K562 (cell line): ENCODE measurements at regions not wholly inside any gene's neighbourhood (a gene's known extent, or its start where the extent isn't known, plus 50 kb on each side); places are given as distances from the start of the nearest gene placed in this dataset.
A peak's percentile ranks its signal among the peaks of the same experiment; 100 is the strongest.

Source experiments
- DDX20 ChIP-seq: fragments of 450-650 bp; IDR thresholded peaks from 2 replicates; pipeline ENCODE4 v1.6.1; 2016; ENCODE audit warnings: missing genetic modification characterization, low read depth, mild to moderate bottlenecking, missing compliant biosample characterization, moderate library complexity
- FOXK1 ChIP-seq: sonication (generic); formaldehyde crosslinking; IDR thresholded peaks from 2 replicates; pipeline ENCODE4 v1.8.0; 2022; ENCODE audit warnings: missing genetic modification reagents, mild to moderate bottlenecking, borderline replicate concordance
- HCFC1 ChIP-seq: IDR thresholded peaks from 2 replicates; pipeline ENCODE4 v1.6.1; 2012; ENCODE audit warnings: low read depth, low read length, improper control_type of control experiment
- MEF2A ChIP-seq: IDR thresholded peaks from 2 replicates; pipeline ENCODE4 v1.6.1; 2011; ENCODE audit warnings: low read depth, mild to moderate bottlenecking, low read length, moderate library complexity; ENCODE audit not compliant: control insufficient read depth
- PHF8 ChIP-seq: fragments of 200-600 bp; sonication (generic); IDR thresholded peaks from 2 replicates; pipeline ENCODE4 v1.6.1; 2012; ENCODE audit warnings: mixed run types, mild to moderate bottlenecking, inconsistent platforms, low read length, moderate library complexity, borderline replicate concordance
- RAD21 ChIP-seq, 2 experiments: fragments of 250-450 bp in 1 of 2; fragments of 450-650 bp in 1 of 2; sonication (Bioruptor Pico) in 1 of 2; formaldehyde crosslinking in 1 of 2; IDR thresholded peaks in 1 of 2; conservative IDR thresholded peaks in 1 of 2; 2 replicates each; pipeline versions ENCODE4 v1.4.0 to v1.8.0; 2020 to 2022; ENCODE audit warnings: mild to moderate bottlenecking in 2 of 2, moderate library complexity in 1 of 2
- SMC3 ChIP-seq: conservative IDR thresholded peaks from 2 replicates; pipeline ENCODE4 v1.6.1; 2011; ENCODE audit warnings: low read depth, low read length, improper control_type of control experiment; ENCODE audit not compliant: insufficient read depth
- ZNF696 ChIP-seq: fragments of 250-450 bp; sonication (Bioruptor Pico); conservative IDR thresholded peaks from 2 replicates; pipeline ENCODE4 v1.4.0; 2020; ENCODE audit warnings: mild to moderate bottlenecking, moderate library complexity
- TF ChIP-seq, protein P1 (sequence below): fragments of 450-650 bp; conservative IDR thresholded peaks from 2 replicates; pipeline ENCODE4 v1.6.1; 2016; ENCODE audit warnings: missing genetic modification characterization, low read depth, mild to moderate bottlenecking, control low read depth, missing compliant biosample characterization
- TF ChIP-seq, protein P2 (sequence below): fragments of 450-650 bp; formaldehyde crosslinking; IDR thresholded peaks from 2 replicates; pipeline ENCODE4 v1.4.0; 2020; ENCODE audit warnings: mild to moderate bottlenecking, moderate library complexity
- TF ChIP-seq, protein P3 (sequence below): fragments of 450-650 bp; IDR thresholded peaks from 2 replicates; pipeline ENCODE4 v1.6.1; 2017; ENCODE audit warnings: antibody characterized with exemption
- TF ChIP-seq, protein P4 (sequence below), 2 experiments: fragments of 450-650 bp; formaldehyde crosslinking in 1 of 2; IDR thresholded peaks; 2 replicates each; pipeline versions ENCODE4 v1.4.0 to v1.6.1; 2014 to 2020; ENCODE audit warnings: mild to moderate bottlenecking in 2 of 2, borderline replicate concordance in 1 of 2, low read depth in 1 of 2

DNA sequence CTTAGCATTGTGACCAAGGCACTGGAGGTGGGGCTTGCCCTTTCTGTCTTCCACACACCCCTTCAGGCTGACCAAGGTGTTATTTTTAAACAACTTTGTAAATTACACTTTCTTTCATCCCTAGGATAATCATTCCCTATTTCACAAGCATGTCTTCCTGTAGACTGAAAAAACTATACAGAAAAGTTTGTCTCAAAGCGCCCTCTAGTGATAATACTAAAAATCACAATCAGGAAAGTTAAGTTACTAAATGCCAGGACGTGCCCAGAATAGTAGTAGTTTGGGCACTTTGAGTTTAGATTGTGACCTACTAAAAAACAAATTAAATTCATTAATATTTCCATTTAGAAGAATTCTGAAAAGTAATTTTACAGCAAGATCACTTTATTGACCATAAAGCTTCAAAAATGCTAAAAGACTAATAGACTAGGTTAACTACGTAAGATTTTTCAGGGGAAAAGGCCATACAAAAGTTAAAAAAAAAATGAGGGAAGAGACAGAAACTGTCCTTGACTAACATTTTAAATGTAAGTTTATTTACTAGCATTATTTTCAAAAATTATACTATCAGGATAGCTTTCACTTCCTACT is 123.3 kb upstream of the DUSP22 start (continued):
- TF ChIP-seq, protein P1, sequence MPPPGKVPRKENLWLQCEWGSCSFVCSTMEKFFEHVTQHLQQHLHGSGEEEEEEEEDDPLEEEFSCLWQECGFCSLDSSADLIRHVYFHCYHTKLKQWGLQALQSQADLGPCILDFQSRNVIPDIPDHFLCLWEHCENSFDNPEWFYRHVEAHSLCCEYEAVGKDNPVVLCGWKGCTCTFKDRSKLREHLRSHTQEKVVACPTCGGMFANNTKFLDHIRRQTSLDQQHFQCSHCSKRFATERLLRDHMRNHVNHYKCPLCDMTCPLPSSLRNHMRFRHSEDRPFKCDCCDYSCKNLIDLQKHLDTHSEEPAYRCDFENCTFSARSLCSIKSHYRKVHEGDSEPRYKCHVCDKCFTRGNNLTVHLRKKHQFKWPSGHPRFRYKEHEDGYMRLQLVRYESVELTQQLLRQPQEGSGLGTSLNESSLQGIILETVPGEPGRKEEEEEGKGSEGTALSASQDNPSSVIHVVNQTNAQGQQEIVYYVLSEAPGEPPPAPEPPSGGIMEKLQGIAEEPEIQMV, result no peak
- TF ChIP-seq SMC3, result peak; percentile 37; the same call in 1 of the 2 replicates
- TF ChIP-seq ZNF696 (CRISPR knock-in tag), result no peak
- TF ChIP-seq, protein P2, sequence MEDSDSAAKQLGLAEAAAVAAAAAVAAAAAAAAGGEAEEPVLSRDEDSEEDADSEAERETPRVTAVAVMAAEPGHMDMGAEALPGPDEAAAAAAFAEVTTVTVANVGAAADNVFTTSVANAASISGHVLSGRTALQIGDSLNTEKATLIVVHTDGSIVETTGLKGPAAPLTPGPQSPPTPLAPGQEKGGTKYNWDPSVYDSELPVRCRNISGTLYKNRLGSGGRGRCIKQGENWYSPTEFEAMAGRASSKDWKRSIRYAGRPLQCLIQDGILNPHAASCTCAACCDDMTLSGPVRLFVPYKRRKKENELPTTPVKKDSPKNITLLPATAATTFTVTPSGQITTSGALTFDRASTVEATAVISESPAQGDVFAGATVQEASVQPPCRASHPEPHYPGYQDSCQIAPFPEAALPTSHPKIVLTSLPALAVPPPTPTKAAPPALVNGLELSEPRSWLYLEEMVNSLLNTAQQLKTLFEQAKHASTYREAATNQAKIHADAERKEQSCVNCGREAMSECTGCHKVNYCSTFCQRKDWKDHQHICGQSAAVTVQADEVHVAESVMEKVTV (CRISPR knock-in tag), result peak; percentile 52; the same call in 1 of the 2 replicates
- TF ChIP-seq FOXK1 (CRISPR knock-in tag), result no peak
- no peak for TF ChIP-seq HCFC1
- TF ChIP-seq RAD21 (CRISPR knock-in tag; conservative IDR thresholded peaks at IDR 0.05 in 1 of 2, IDR thresholded peaks at IDR 0.05 in 1 of 2), result peak; percentile 68 to 80
- 0 out of 2 replicates have a peak, but pooled peaks have one; percentile 27 for TF ChIP-seq DDX20
- TF ChIP-seq, protein P3, sequence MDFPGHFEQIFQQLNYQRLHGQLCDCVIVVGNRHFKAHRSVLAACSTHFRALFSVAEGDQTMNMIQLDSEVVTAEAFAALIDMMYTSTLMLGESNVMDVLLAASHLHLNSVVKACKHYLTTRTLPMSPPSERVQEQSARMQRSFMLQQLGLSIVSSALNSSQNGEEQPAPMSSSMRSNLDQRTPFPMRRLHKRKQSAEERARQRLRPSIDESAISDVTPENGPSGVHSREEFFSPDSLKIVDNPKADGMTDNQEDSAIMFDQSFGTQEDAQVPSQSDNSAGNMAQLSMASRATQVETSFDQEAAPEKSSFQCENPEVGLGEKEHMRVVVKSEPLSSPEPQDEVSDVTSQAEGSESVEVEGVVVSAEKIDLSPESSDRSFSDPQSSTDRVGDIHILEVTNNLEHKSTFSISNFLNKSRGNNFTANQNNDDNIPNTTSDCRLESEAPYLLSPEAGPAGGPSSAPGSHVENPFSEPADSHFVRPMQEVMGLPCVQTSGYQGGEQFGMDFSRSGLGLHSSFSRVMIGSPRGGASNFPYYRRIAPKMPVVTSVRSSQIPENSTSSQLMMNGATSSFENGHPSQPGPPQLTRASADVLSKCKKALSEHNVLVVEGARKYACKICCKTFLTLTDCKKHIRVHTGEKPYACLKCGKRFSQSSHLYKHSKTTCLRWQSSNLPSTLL, result no peak
- TF ChIP-seq MEF2A, result no peak
- TF ChIP-seq PHF8, result no peak
- TF ChIP-seq, protein P4, sequence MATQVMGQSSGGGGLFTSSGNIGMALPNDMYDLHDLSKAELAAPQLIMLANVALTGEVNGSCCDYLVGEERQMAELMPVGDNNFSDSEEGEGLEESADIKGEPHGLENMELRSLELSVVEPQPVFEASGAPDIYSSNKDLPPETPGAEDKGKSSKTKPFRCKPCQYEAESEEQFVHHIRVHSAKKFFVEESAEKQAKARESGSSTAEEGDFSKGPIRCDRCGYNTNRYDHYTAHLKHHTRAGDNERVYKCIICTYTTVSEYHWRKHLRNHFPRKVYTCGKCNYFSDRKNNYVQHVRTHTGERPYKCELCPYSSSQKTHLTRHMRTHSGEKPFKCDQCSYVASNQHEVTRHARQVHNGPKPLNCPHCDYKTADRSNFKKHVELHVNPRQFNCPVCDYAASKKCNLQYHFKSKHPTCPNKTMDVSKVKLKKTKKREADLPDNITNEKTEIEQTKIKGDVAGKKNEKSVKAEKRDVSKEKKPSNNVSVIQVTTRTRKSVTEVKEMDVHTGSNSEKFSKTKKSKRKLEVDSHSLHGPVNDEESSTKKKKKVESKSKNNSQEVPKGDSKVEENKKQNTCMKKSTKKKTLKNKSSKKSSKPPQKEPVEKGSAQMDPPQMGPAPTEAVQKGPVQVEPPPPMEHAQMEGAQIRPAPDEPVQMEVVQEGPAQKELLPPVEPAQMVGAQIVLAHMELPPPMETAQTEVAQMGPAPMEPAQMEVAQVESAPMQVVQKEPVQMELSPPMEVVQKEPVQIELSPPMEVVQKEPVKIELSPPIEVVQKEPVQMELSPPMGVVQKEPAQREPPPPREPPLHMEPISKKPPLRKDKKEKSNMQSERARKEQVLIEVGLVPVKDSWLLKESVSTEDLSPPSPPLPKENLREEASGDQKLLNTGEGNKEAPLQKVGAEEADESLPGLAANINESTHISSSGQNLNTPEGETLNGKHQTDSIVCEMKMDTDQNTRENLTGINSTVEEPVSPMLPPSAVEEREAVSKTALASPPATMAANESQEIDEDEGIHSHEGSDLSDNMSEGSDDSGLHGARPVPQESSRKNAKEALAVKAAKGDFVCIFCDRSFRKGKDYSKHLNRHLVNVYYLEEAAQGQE (IDR thresholded peaks at IDR 0.05; ENCODE audit: borderline replicate concordance), result peak; percentile 45; the same call in 1 of the 2 replicates
- TF ChIP-seq, protein P4 (CRISPR knock-in tag; IDR thresholded peaks at IDR 0.05; ENCODE audit: low read depth), result no peak
